Aorta (tissue), 5 donors: ENCODE measurements at regions not wholly inside any gene's neighbourhood (a gene's known extent, or its start where the extent isn't known, plus 50 kb on each side); places are given as distances from the start of the nearest gene placed in this dataset.

Source experiments
- ATAC-seq: fragments of 200-7000 bp; cut with Tn5 transposase; one replicate; pipeline ENCODE4 v1.9.1; 2022; ENCODE audit warnings: moderate library complexity; ENCODE audit not compliant: low FRiP score
- DNase-seq, 2 donors: peaks; one replicate each; pipeline ENCODE4 v3.0.0-alpha.2; 2020
- H3K27ac ChIP-seq, 2 donors: one replicate each; pipeline ENCODE4 v1.5.1; 2013; ENCODE audit warnings: low read length in 2 of 2, mild to moderate bottlenecking in 2 of 2, moderate library complexity in 2 of 2, control low read depth in 1 of 2, inconsistent platforms in 1 of 2, low read depth in 1 of 2
- H3K27me3 ChIP-seq, 2 donors: one replicate each; pipeline ENCODE4 v1.6.1; 2013; ENCODE audit warnings: control low read depth in 1 of 2, low read length in 1 of 2, mild to moderate bottlenecking in 1 of 2, moderate library complexity in 1 of 2; ENCODE audit not compliant: insufficient read depth in 2 of 2, control insufficient read depth in 1 of 2
- H3K36me3 ChIP-seq, 2 donors: one replicate each; pipeline ENCODE4 v1.6.1; 2013; ENCODE audit warnings: control low read depth in 1 of 2, low read length in 1 of 2, mild to moderate bottlenecking in 1 of 2; ENCODE audit not compliant: insufficient read depth in 2 of 2, control insufficient read depth in 1 of 2
- H3K4me1 ChIP-seq, 2 donors: one replicate each; pipeline ENCODE4 v1.6.1; 2013; ENCODE audit warnings: low read length in 2 of 2, control low read depth in 1 of 2, mild to moderate bottlenecking in 1 of 2, moderate library complexity in 1 of 2; ENCODE audit not compliant: insufficient read depth in 2 of 2, control insufficient read depth in 1 of 2
- H3K4me3 ChIP-seq, 2 donors: one replicate each; pipeline ENCODE4 v1.5.1; 2013; ENCODE audit warnings: low read length in 2 of 2, control low read depth in 1 of 2, mild to moderate bottlenecking in 1 of 2
- H3K9me3 ChIP-seq: one replicate; pipeline ENCODE4 v1.6.1; 2013; ENCODE audit warnings: mild to moderate bottlenecking, low read length; ENCODE audit not compliant: control insufficient read depth
- WGBS, 2 donors: extraction: QIAGEN DNeasy Blood & Tissue Kit; methylation state at CpG; one replicate each; pipeline ENCODE4 v1.1.7; 2013; 5-methylcytosine and 5-hydroxymethylcytosine counted together
- intact Hi-C, 2 donors: fragments of 100-400 bp; cut with DNase I; formaldehyde crosslinking; loops; one replicate each; pipeline versions ENCODE4 v1.14.2 to v1.15.0; 2022
- donor health status: healthy with polysubstance abuse.
- donor health status: Bipolar disorder and iron deficiency.
- donor health status: DM: no; HTN: no; CAD: no.
- donor health status: DM: no; HTN: no; CAD: no.
- donor health status: DM: yes; HTN: yes; CAD: no.

DNA sequence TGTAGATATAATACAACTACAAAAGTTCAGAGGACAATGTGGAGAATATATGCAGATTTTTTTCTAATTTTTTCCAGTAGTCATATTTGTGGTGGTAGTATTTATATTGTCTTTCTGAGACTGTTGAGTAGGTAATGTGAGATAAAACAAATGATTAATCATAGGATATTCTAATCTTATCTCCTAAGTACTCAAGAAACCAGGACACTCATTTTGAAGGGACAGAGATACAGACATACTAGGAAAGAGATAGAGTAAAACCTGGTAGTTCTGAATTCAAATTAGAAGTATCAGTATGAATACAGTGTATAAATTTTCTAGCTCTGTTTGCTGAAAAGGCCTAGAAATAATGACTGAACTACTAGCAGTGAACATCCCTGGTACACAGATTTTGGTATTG, 141.7 kb upstream of the ASIC2 start:
- ATAC-seq = no peak
- DNase-seq = no peak
- Histone ChIP-seq H3K4me3 (no peak overlapping the region), H3K27ac (no peak overlapping the region), H3K4me1 (no peaks in the 10 kb centered on the region), H3K36me3 (no peaks in the 10 kb centered on the region), H3K9me3 (no peaks in the 10 kb centered on the region), H3K27me3 (no peaks in the 10 kb centered on the region)
- intact Hi-C loops = no loop called here

GRCh38 chr17:33435721-33436301, 142.7 kb upstream of the ASIC2 start:
- intact Hi-C loops = no loop called here
- no peaks in the 10 kb centered on the region for H3K9me3 ChIP-seq
- DNase-seq = no peak

DNA sequence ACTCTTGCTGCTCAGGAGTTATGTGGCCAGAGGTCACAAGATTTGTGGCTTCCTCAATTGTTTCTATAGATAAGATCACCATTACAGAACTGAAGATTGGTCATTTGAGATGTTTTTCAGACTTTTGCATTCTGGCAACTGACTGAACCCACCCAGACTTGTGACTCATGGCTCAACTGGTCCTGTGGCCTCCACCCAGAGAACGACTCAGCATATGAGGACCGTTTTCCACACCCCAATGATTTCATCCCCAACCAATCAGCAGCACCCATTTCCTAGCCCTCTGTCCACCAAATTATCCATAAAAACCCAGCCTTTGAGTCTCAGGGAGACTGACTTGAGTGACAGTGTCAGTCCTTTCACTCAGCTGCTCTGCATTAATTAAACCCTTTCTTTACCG, 143.2 kb upstream of the ASIC2 start:
- DNase-seq (no peak), ATAC-seq (no peak)
- 64 to 67% methylated on average over 3 of the region's 3 CpGs for WGBS, 2 donors
- Histone ChIP-seq H3K9me3 (no peaks in the 10 kb centered on the region), H3K4me1 (no peaks in the 10 kb centered on the region), H3K36me3 (no peaks in the 10 kb centered on the region), H3K4me3 (no peak overlapping the region), H3K27me3 (no peaks in the 10 kb centered on the region), H3K27ac (no peak overlapping the region)
- intact Hi-C loops = no loop called here

More at GRCh38 chr17:33435721-33436301, 142.7 kb upstream of the ASIC2 start:
- no peak overlapping the region for H3K4me3 ChIP-seq
- no peaks in the 10 kb centered on the region for H3K4me1 ChIP-seq
- no peak overlapping the region for H3K27ac ChIP-seq
- H3K27me3 ChIP-seq = no peaks in the 10 kb centered on the region
- no peaks in the 10 kb centered on the region for H3K36me3 ChIP-seq
- ATAC-seq = no peak
- WGBS, 2 donors = 65 to 76% methylated on average over 2 of the region's 2 CpGs

- Histone ChIP-seq H3K9me3 (no peaks in the 10 kb centered on the region), H3K27me3 (no peaks in the 10 kb centered on the region), H3K4me3 (no peak overlapping the region), H3K4me1 (no peaks in the 10 kb centered on the region), H3K36me3 (no peaks in the 10 kb centered on the region), H3K27ac (no peak overlapping the region)
- 76 to 83% methylated on average over 2 of the region's 2 CpGs for WGBS, 2 donors
- intact Hi-C loops = no loop called here
- ATAC-seq (no peak), DNase-seq (no peak)
These were observed 145.0 kb upstream of the ASIC2 start for GRCh38 chr17:33438139-33438538.

DNA sequence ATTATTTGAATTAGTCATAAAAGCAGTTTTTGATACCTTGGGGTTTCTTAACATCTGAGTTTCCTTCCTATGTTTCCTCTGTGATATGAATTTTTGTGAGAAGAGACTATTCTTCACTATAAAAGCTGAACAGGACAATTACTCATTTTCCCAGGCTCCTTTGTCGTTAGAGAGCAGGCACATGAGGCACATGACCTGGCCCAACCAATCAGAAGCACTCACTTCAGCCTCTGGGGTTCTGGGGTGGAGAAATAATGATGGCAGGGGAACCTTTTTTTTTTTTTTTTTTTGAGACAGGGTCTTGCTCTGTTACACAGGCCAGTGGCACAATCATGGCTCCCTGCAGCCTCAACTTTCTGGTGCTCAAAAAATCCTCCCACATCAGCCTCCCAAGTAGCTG, 145.5 kb upstream of the ASIC2 start:
- 46 to 48% methylated on average over 1 of the region's 1 CpG for WGBS, 2 donors
- intact Hi-C loops = no loop called here
- no peaks in the 10 kb centered on the region for H3K4me1 ChIP-seq
- H3K4me3 ChIP-seq = no peak overlapping the region
- no peaks in the 10 kb centered on the region for H3K9me3 ChIP-seq
- no peak for DNase-seq
- H3K27me3 ChIP-seq = no peaks in the 10 kb centered on the region
- H3K27ac ChIP-seq = no peak overlapping the region
- no peaks in the 10 kb centered on the region for H3K36me3 ChIP-seq
- ATAC-seq = no peak

GRCh38 chr17:33442320-33442719, 149.2 kb upstream of the ASIC2 start:
- ATAC-seq = no peak
- no peak overlapping the region for H3K27ac ChIP-seq
- H3K4me3 ChIP-seq = no peak overlapping the region
- no peaks in the 10 kb centered on the region for H3K36me3 ChIP-seq
- H3K9me3 ChIP-seq = no peaks in the 10 kb centered on the region
- intact Hi-C loops = no loop called here
- no peak for DNase-seq
- WGBS, 2 donors = 94 to 97% methylated on average over 1 of the region's 1 CpG
- H3K27me3 ChIP-seq = no peaks in the 10 kb centered on the region
- H3K4me1 ChIP-seq = no peaks in the 10 kb centered on the region

GRCh38 chr17:33444731-33445130, 151.6 kb upstream of the ASIC2 start:
- DNase-seq = no peak
- Histone ChIP-seq H3K4me3 (no peak overlapping the region), H3K27ac (no peak overlapping the region), H3K4me1 (no peaks in the 10 kb centered on the region), H3K36me3 (no peaks in the 10 kb centered on the region), H3K9me3 (peaks cover 4% of the 10 kb centered on the region), H3K27me3 (no peaks in the 10 kb centered on the region)
- intact Hi-C loops = no loop called here
- WGBS, 2 donors = 54 to 61% methylated on average over 3 of the region's 3 CpGs
- ATAC-seq = no peak

DNA sequence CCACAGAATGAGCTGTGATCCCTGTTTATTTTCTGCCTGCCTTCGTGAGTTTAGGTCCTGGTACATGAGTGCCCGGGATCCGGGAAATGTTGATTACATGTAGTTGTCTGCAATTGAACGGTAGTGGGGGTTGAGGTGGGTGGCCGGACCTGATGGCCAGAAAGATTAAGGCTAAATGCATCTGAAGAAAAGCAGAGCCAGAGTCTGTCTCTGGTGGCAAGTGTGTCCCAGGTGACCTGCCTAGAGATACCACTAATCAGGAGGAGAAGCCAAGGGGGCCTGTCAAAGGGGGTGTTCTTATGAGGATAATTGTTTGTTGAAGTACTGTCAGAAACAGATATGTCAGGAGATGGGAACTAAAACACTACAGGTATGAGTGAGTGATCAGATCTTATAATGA, 154.0 kb upstream of the ASIC2 start:
- intact Hi-C loops = no loop called here
- ATAC-seq = no peak

GRCh38 chr17:33451221-33451620, 158.1 kb upstream of the ASIC2 start:
- H3K27me3 ChIP-seq = no peaks in the 10 kb centered on the region
- DNase-seq = no peak
- H3K4me3 ChIP-seq = no peak overlapping the region
- no peaks in the 10 kb centered on the region for H3K36me3 ChIP-seq
- peaks cover 4% of the 10 kb centered on the region for H3K9me3 ChIP-seq
- 52 to 73% methylated on average over 7 of the region's 7 CpGs for WGBS, 2 donors
- H3K4me1 ChIP-seq = no peaks in the 10 kb centered on the region
- no peak for ATAC-seq
- intact Hi-C loops = no loop called here
- no peak overlapping the region for H3K27ac ChIP-seq

More for the DNA sequence above, 154.0 kb upstream of the ASIC2 start:
- no peaks in the 10 kb centered on the region for H3K27me3 ChIP-seq
- 52 to 55% methylated on average over 5 of the region's 5 CpGs for WGBS, 2 donors
- H3K27ac ChIP-seq = no peak overlapping the region
- DNase-seq = no peak
- no peaks in the 10 kb centered on the region for H3K36me3 ChIP-seq
- H3K4me1 ChIP-seq = no peaks in the 10 kb centered on the region
- no peak overlapping the region for H3K4me3 ChIP-seq
- H3K9me3 ChIP-seq = peaks cover 4% of the 10 kb centered on the region
